MG63 (cell line): ENCODE measurements at regions not wholly inside any gene's neighbourhood (a gene's known extent, or its start where the extent isn't known, plus 50 kb on each side); places are given as distances from the start of the nearest gene placed in this dataset.

Source experiments
- DNase-seq: peaks from one replicate; pipeline ENCODE4 v3.0.0-alpha.2; 2020
- H3K27me3 ChIP-seq: fragments of 250-450 bp; sonication (Bioruptor Pico); 2 replicates; pipeline ENCODE4 v1.5.1; 2020; ENCODE audit warnings: mild to moderate bottlenecking, moderate library complexity
- H3K36me3 ChIP-seq: fragments of 250-450 bp; sonication (Bioruptor Pico); 2 replicates; pipeline ENCODE4 v1.5.1; 2020; ENCODE audit warnings: mild to moderate bottlenecking, moderate library complexity
- H3K4me3 ChIP-seq: fragments of 250-450 bp; sonication (Bioruptor Pico); 2 replicates; pipeline ENCODE4 v1.5.1; 2020; ENCODE audit warnings: mild to moderate bottlenecking, moderate library complexity
- H3K9me3 ChIP-seq: fragments of 250-450 bp; sonication (Bioruptor Pico); 2 replicates; pipeline ENCODE4 v1.5.1; 2020; ENCODE audit warnings: mild to moderate bottlenecking, moderate library complexity

DNA sequence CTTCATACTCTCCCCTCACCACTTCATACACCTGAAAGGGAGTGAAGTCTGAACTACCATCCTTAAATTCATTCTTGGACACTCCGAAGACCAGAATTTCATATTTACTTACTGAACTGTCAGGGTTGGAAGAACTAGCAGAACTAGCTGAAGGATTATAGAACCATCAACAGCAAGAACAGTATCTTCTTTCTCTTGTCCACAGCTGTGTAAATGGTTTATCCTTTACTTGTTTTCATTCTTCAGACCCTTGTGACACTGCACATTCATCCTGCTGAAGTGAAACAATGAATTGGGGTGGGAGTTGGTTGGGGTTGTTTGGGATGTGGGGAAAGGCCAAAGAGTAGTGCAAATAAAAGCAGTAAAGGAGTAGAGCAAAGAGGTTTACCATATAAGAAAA, 350.9 kb downstream of the ZIC1 start:
- DNase-seq, result no peak
- Histone ChIP-seq H3K36me3 (no peaks in the 10 kb centered on the region), H3K27me3 (no peaks in the 10 kb centered on the region), H3K9me3 (no peaks in the 10 kb centered on the region), H3K4me3 (no peak overlapping the region)

GRCh38 chr3:147760941-147761340, 351.8 kb downstream of the ZIC1 start:
- no peaks in the 10 kb centered on the region for H3K9me3 ChIP-seq
- DNase-seq, result no peak
- H3K27me3 ChIP-seq, result no peaks in the 10 kb centered on the region
- no peaks in the 10 kb centered on the region for H3K36me3 ChIP-seq
- H3K4me3 ChIP-seq, result no peak overlapping the region

GRCh38 chr3:147773116-147773630, 364.0 kb downstream of the ZIC1 start:
- Histone ChIP-seq H3K36me3 (no peaks in the 10 kb centered on the region), H3K4me3 (no peak overlapping the region), H3K27me3 (no peaks in the 10 kb centered on the region), H3K9me3 (no peaks in the 10 kb centered on the region; the same call in 1 of the 2 replicates)
- no peak for DNase-seq

GRCh38 chr3:147775411-147775810, 366.2 kb downstream of the ZIC1 start:
- Histone ChIP-seq H3K9me3 (no peaks in the 10 kb centered on the region; the same call in 1 of the 2 replicates), H3K27me3 (no peaks in the 10 kb centered on the region), H3K4me3 (no peak overlapping the region), H3K36me3 (no peaks in the 10 kb centered on the region)
- no peak for DNase-seq

- no peaks in the 10 kb centered on the region for H3K27me3 ChIP-seq
- H3K36me3 ChIP-seq, result no peaks in the 10 kb centered on the region
- no peaks in the 10 kb centered on the region; the same call in 1 of the 2 replicates for H3K9me3 ChIP-seq
- DNase-seq, result peak; percentile 66
- no peak overlapping the region for H3K4me3 ChIP-seq
These were observed 366.8 kb downstream of the ZIC1 start for GRCh38 chr3:147775816-147776530.

- Histone ChIP-seq H3K9me3 (no peaks in the 10 kb centered on the region), H3K4me3 (no peak overlapping the region), H3K27me3 (no peaks in the 10 kb centered on the region), H3K36me3 (no peaks in the 10 kb centered on the region)
- DNase-seq, result no peak
These were observed 384.7 kb downstream of the ZIC1 start for GRCh38 chr3:147793841-147794240.

DNA sequence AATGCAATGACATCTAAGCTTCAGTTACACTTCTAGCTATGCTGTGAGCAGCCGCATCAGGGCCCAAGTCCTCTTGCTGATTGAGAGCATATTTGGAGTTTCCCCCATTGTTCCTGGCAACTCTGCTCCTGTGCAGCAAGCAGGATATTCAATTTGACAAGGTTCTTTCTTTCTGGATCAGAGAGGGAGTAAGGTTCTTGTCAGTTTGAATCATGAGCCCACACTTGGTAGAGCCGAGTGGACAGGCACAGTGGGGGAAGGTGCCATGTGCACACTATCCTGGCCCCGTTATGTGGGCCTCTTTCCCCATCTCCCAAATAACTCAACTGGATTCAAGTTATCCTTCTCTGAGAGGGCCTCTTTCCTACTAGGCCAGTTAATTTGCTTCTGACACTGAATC, 385.4 kb downstream of the ZIC1 start:
- Histone ChIP-seq H3K36me3 (no peaks in the 10 kb centered on the region), H3K9me3 (no peaks in the 10 kb centered on the region), H3K4me3 (no peak overlapping the region), H3K27me3 (no peaks in the 10 kb centered on the region)
- DNase-seq, result no peak

DNA sequence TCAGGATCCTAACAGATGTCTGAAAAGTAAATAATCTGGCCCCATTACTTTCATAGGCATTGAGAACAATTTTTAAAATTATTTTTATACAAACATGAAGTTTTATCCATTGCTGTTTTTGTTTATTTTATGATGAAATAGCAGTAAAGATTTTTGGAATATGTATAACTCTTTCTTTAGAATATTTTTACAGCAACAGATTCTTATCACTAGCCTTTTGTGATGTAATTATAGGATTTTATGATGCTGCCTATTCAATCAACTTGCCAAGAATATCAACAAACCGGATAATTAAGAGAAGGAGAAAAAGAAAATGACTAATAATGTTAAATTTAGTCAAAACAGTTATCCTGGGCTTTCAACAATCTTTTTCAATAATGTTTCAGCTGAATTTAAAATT, 386.3 kb downstream of the ZIC1 start:
- Histone ChIP-seq H3K9me3 (no peaks in the 10 kb centered on the region), H3K4me3 (no peak overlapping the region), H3K27me3 (no peaks in the 10 kb centered on the region), H3K36me3 (no peaks in the 10 kb centered on the region)
- DNase-seq, result no peak

DNA sequence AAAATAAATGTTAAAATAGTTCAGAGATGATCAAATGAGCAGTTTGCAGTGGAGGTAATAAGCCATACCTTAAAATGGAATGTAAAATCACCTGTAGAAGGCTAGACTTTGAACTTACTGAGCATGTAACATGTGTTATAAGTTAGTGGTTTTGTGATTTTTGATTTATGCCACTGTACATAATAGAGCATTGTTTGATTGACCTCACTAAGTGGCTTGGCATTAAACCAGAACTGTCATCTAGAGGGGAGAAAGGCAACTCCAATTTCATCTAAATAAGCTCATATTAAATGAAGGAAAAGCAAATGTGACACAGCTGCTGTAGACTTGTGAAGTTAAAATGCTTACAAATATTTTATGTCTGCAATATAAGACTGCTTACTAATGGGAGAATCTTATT, 387.9 kb downstream of the ZIC1 start:
- no peak overlapping the region for H3K4me3 ChIP-seq
- H3K36me3 ChIP-seq, result no peaks in the 10 kb centered on the region
- no peaks in the 10 kb centered on the region for H3K9me3 ChIP-seq
- H3K27me3 ChIP-seq, result no peaks in the 10 kb centered on the region
- no peak for DNase-seq

DNA sequence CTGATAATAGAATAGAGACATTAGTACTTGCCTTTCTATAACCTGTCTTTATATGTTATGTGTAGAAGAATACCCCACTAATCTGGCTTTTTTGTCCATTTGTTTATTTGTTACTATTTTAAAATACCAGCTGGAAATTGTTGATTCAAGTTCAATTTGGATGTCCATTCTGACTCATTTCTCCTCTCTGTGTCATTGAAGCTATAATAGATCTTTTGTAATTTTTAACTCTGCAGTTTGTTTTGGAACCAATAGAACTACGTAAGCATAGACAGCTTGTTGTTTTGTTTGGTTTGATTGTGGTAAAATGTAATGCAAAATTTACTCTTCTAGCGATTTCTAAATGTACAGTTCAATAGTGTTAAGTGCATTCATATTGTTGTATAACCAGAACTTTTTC, 390.4 kb downstream of the ZIC1 start:
- no peaks in the 10 kb centered on the region for H3K27me3 ChIP-seq
- no peaks in the 10 kb centered on the region for H3K9me3 ChIP-seq
- H3K4me3 ChIP-seq, result no peak overlapping the region
- no peaks in the 10 kb centered on the region for H3K36me3 ChIP-seq
- no peak for DNase-seq

DNA sequence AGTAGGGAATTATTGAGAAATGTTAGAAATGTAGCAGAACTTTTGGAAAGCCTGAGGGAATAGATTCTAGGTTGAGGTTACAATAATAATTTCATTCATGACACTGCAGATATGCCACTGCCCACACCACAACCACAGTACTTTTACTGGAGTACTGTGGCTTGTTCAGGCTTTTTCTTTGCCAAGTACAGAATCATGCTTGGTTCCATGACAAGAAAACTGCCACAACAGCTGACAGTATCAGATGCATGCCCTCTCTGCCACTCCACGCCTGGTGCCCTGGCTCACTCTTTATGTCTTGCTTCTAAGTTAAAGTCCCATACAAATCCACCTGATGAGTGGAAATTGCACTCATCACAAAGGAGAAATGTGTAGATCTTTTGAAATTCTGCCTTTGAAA, 398.6 kb downstream of the ZIC1 start:
- Histone ChIP-seq H3K4me3 (no peak overlapping the region), H3K36me3 (no peaks in the 10 kb centered on the region), H3K27me3 (no peaks in the 10 kb centered on the region), H3K9me3 (no peaks in the 10 kb centered on the region)
- DNase-seq, result no peak

DNA sequence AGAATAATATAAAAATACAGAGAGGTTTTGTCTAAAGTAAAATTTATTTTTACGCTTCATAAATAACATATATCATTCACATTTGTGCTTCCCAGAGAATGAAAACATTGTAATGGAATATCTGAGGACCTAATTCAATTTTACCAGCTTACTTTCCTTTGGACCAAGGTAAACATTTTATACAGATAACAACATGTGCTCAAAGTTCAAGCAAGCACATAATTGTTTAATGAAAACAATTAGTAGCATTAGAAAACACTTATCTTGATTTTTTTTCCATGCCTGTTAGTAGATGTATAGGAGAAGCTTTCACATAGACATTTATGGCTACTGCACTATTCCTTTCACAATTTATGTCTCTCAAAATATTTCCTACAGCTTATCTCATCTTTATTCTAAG, 400.0 kb downstream of the ZIC1 start:
- Histone ChIP-seq H3K36me3 (no peaks in the 10 kb centered on the region), H3K27me3 (no peaks in the 10 kb centered on the region), H3K4me3 (no peak overlapping the region), H3K9me3 (no peaks in the 10 kb centered on the region)
- no peak for DNase-seq

- H3K36me3 ChIP-seq, result no peaks in the 10 kb centered on the region
- DNase-seq, result no peak
- no peaks in the 10 kb centered on the region for H3K27me3 ChIP-seq
- H3K4me3 ChIP-seq, result no peak overlapping the region
- H3K9me3 ChIP-seq, result no peaks in the 10 kb centered on the region
These were observed 403.2 kb downstream of the ZIC1 start for GRCh38 chr3:147812186-147812911.

DNA sequence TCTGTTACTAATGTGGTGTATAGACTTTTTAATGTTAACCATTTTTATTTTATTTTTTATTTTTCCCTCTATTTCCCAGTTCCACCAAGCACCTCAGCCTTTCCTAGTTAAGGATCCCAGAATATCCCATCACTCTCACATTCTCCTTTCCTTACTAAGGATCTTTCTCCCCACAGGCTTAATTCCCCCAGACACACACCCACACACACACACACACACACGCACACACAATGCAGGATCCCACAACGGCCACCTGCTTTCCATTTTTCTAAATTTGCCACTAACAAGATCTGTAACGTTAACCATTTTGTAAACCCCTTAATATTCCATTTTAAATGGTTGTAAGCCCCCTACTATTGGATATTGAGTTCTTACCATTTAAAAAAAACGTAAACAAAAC, 404.1 kb downstream of the ZIC1 start:
- Histone ChIP-seq H3K4me3 (no peak overlapping the region), H3K9me3 (no peaks in the 10 kb centered on the region), H3K36me3 (no peaks in the 10 kb centered on the region), H3K27me3 (no peaks in the 10 kb centered on the region)
- DNase-seq, result no peak

DNA sequence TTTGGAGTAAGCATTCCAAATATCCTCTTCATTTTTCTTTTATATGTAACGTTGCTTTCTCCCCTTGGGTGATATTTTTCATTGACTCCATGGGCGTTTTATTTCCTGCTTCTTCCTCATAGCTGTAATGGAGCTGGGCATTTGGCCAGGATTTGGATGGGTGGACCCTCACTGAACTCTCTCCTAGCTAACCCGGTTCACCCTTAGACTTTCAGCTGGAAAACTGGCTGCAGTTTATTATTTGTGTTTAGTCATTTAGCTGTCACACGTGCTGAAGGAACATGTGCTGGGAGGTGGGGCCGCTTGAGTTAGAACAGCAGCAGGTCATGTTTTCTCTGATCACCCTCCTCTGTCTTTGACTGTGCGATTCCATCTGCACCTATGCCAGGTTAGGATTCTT, 407.6 kb downstream of the ZIC1 start:
- DNase-seq, result peak; percentile 55
- Histone ChIP-seq H3K36me3 (no peaks in the 10 kb centered on the region), H3K9me3 (no peaks in the 10 kb centered on the region), H3K27me3 (no peaks in the 10 kb centered on the region), H3K4me3 (no peak overlapping the region)

DNA sequence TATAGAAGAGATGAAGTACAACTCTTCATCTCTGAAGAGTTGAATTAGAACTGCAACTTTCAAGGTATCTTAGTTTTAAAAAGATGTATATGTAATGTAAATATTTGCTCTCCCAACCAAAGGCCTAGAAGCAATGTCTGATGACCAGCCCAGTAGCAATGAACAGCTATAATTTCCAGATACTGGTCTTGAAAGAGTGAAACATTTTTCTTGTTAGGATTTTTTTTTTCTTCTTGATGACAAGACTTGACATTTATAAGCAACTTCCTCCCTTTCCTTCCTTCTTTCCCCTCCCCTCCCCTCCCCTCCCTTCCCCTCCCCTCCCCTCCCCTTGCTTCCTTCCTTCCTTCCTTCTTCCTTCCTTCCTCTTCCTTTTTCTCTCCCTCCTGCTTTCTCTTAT, 423.4 kb downstream of the ZIC1 start:
- H3K9me3 ChIP-seq, result no peaks in the 10 kb centered on the region
- no peak overlapping the region for H3K4me3 ChIP-seq
- no peak for DNase-seq
- H3K27me3 ChIP-seq, result no peaks in the 10 kb centered on the region
- no peaks in the 10 kb centered on the region for H3K36me3 ChIP-seq

DNA sequence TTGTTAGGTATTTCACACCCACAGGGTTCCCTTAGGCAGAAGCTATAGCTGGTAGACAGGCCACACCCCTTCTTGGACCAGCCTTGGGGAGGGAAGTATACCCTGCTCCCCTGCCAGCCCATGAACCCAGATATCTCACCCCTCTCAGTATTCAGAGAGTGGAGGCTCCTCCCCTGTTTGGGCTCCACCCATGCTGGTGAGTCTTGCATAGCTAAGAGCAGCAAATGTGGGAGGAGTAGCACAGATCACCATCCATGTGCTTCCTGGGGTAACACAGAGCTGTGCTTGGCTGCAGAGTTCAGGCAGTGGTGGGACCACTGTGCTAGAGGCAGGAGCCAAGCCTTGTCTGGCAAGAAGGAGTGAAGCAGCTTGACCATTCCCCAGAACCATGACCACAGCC, 427.2 kb downstream of the ZIC1 start:
- H3K9me3 ChIP-seq, result no peaks in the 10 kb centered on the region
- DNase-seq, result no peak
- H3K27me3 ChIP-seq, result no peaks in the 10 kb centered on the region
- H3K4me3 ChIP-seq, result no peak overlapping the region
- no peaks in the 10 kb centered on the region for H3K36me3 ChIP-seq

DNA sequence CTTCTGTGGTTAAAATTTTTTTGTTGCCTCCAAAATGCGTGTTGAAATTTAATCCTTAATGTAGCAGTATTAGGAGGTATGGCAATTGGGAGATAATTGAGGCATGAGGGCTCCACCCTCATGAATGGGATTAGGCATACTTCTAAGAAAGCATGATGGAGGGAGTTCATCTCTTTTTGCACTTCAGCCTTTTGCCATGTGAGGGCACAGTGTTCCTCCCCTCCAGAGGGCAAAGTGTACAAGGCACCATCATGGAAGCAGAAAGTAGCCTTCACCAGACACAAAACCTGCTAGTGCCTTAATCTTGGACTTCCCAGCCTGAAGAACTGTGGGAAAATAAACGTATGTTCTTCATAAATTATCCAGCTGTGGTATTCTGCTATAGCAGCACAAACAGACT, 429.5 kb downstream of the ZIC1 start:
- DNase-seq, result no peak
- no peaks in the 10 kb centered on the region for H3K27me3 ChIP-seq
- H3K9me3 ChIP-seq, result no peaks in the 10 kb centered on the region; the same call in 1 of the 2 replicates
- no peaks in the 10 kb centered on the region for H3K36me3 ChIP-seq
- no peak overlapping the region for H3K4me3 ChIP-seq
